DOHH2 (cell line): ENCODE measurements at regions not wholly inside any gene's neighbourhood (a gene's known extent, or its start where the extent isn't known, plus 50 kb on each side); places are given as distances from the start of the nearest gene placed in this dataset.

Experiments used
- H3F3A ChIP-seq: fragments of 200-600 bp; sonication (generic), shearing (Covaris generic); 2 replicates; pipeline ENCODE4 v1.6.0; 2016; ENCODE audit warnings: antibody characterized with exemption, mild to moderate bottlenecking; ENCODE audit not compliant: control insufficient read depth, insufficient read depth
- H3K27ac ChIP-seq: fragments of 200-600 bp; sonication (generic); 2 replicates; pipeline ENCODE4 v1.5.1; 2014; ENCODE audit warnings: low read depth, mild to moderate bottlenecking, low read length, moderate library complexity
- H3K27me3 ChIP-seq: fragments of 200-600 bp; sonication (generic); 2 replicates; pipeline ENCODE4 v1.6.1; 2014; ENCODE audit warnings: mild to moderate bottlenecking, low read length, mixed read lengths; ENCODE audit not compliant: control insufficient read depth
- H3K36me3 ChIP-seq: fragments of 200-600 bp; sonication (generic); 2 replicates; pipeline ENCODE4 v1.6.1; 2014; ENCODE audit warnings: mild to moderate bottlenecking, low read length, moderate library complexity, mixed read lengths; ENCODE audit not compliant: control insufficient read depth
- H3K4me1 ChIP-seq: fragments of 200-600 bp; sonication (generic); 2 replicates; pipeline ENCODE4 v1.6.1; 2014; ENCODE audit warnings: mild to moderate bottlenecking, low read length, mixed read lengths; ENCODE audit not compliant: control insufficient read depth
- H3K4me2 ChIP-seq: fragments of 200-600 bp; sonication (generic); 2 replicates; pipeline ENCODE4 v1.6.0; 2014; ENCODE audit warnings: mild to moderate bottlenecking, low read length, moderate library complexity
- H3K4me3 ChIP-seq: fragments of 200-600 bp; sonication (generic); 2 replicates; pipeline ENCODE4 v1.5.1; 2014; ENCODE audit warnings: mild to moderate bottlenecking, low read length, mixed read lengths
- H3K79me2 ChIP-seq: fragments of 200-600 bp; sonication (generic); 2 replicates; pipeline ENCODE4 v1.6.1; 2014; ENCODE audit warnings: mild to moderate bottlenecking, low read length, mixed read lengths; ENCODE audit not compliant: control insufficient read depth
- H3K9me2 ChIP-seq: fragments of 200-600 bp; sonication (generic); replicated peaks from 2 replicates; pipeline ENCODE4 v1.6.1; 2014; ENCODE audit warnings: mild to moderate bottlenecking, low read length, mixed read lengths; ENCODE audit not compliant: control insufficient read depth
- H3K9me3 ChIP-seq: fragments of 200-600 bp; sonication (generic); 2 replicates; pipeline ENCODE4 v1.6.1; 2014; ENCODE audit warnings: antibody characterized with exemption, low read length, mixed read lengths; ENCODE audit not compliant: control insufficient read depth, insufficient read depth
- H4K20me1 ChIP-seq: fragments of 200-600 bp; sonication (generic); 2 replicates; pipeline ENCODE4 v1.6.0; 2014; ENCODE audit warnings: low read depth, mild to moderate bottlenecking, antibody characterized with exemption, low read length, moderate library complexity; ENCODE audit not compliant: control insufficient read depth, insufficient read depth
- CTCF ChIP-seq: fragments of 200-600 bp; sonication (generic); IDR thresholded peaks from one replicate; pipeline ENCODE4 v1.5.1; 2014; ENCODE audit warnings: antibody characterized with exemption, mild to moderate bottlenecking, low read depth, low read length; ENCODE audit not compliant: poor library complexity, severe bottlenecking
- EZH2phosphoT487 ChIP-seq: fragments of 200-600 bp; sonication (generic); IDR thresholded peaks from 2 replicates; pipeline ENCODE4 v1.6.1; 2017; ENCODE audit warnings: borderline replicate concordance, mild to moderate bottlenecking, antibody characterized with exemption, low read length, moderate library complexity, mixed read lengths

GRCh38 chr14:81938341-81938740, 404.7 kb upstream of the SEL1L start:
- Histone ChIP-seq H3K79me2 (no peaks in the 10 kb centered on the region), H3K36me3 (no peaks in the 10 kb centered on the region), H3K4me1 (no peaks in the 10 kb centered on the region), H4K20me1 (no peaks in the 10 kb centered on the region), H3K9me2 (no peaks in the 10 kb centered on the region), H3K9me3 (no peaks in the 10 kb centered on the region), H3K4me3 (no peak overlapping the region), H3F3A (no peaks in the 10 kb centered on the region), H3K27me3 (no peaks in the 10 kb centered on the region), H3K4me2 (no peak overlapping the region), H3K27ac (no peak overlapping the region)
- no peak for TF ChIP-seq CTCF
- no peak for TF ChIP-seq EZH2phosphoT487

GRCh38 chr14:81940651-81941050, 407.0 kb upstream of the SEL1L start:
- no peak for TF ChIP-seq CTCF
- Histone ChIP-seq H3K27me3 (no peaks in the 10 kb centered on the region), H3K27ac (no peak overlapping the region), H3K36me3 (no peaks in the 10 kb centered on the region), H3K9me2 (no peaks in the 10 kb centered on the region), H3F3A (no peaks in the 10 kb centered on the region), H3K4me2 (no peak overlapping the region), H3K9me3 (no peaks in the 10 kb centered on the region), H3K79me2 (no peaks in the 10 kb centered on the region), H3K4me1 (no peaks in the 10 kb centered on the region), H3K4me3 (no peak overlapping the region), H4K20me1 (no peaks in the 10 kb centered on the region)

GRCh38 chr14:81942071-81942470, 408.4 kb upstream of the SEL1L start:
- Histone ChIP-seq H3K4me3 (no peak overlapping the region), H3K27ac (no peak overlapping the region), H3F3A (no peaks in the 10 kb centered on the region), H3K9me3 (no peaks in the 10 kb centered on the region), H3K4me1 (no peaks in the 10 kb centered on the region), H4K20me1 (no peaks in the 10 kb centered on the region), H3K27me3 (no peaks in the 10 kb centered on the region), H3K4me2 (no peak overlapping the region), H3K9me2 (no peaks in the 10 kb centered on the region), H3K36me3 (no peaks in the 10 kb centered on the region), H3K79me2 (no peaks in the 10 kb centered on the region)
- no peak for TF ChIP-seq CTCF
- no peak for TF ChIP-seq EZH2phosphoT487

- Histone ChIP-seq H3K36me3 (no peaks in the 10 kb centered on the region), H3K27ac (no peak overlapping the region), H3K4me1 (no peaks in the 10 kb centered on the region), H4K20me1 (no peaks in the 10 kb centered on the region), H3K27me3 (no peaks in the 10 kb centered on the region), H3F3A (no peaks in the 10 kb centered on the region), H3K4me3 (no peak overlapping the region), H3K9me3 (no peaks in the 10 kb centered on the region), H3K4me2 (no peak overlapping the region), H3K79me2 (no peaks in the 10 kb centered on the region), H3K9me2 (no peaks in the 10 kb centered on the region)
- no peak for TF ChIP-seq CTCF
- no peak for TF ChIP-seq EZH2phosphoT487
Measured at GRCh38 chr14:81946375-81946774, 412.7 kb upstream of the SEL1L start.
